SU-DHL-6 (cell line): ENCODE measurements at regions not wholly inside any gene's neighbourhood (a gene's known extent, or its start where the extent isn't known, plus 50 kb on each side); places are given as distances from the start of the nearest gene placed in this dataset.
A peak's percentile ranks its signal among the peaks of the same experiment; 100 is the strongest.

Experiments
- H2AFZ ChIP-seq: fragments of 200-600 bp; sonication (generic); 2 replicates; pipeline ENCODE4 v1.6.1; 2014; ENCODE audit warnings: low read depth, mild to moderate bottlenecking, moderate library complexity, mixed read lengths, antibody characterized with exemption, low read length; ENCODE audit not compliant: severe bottlenecking
- H3F3A ChIP-seq: fragments of 200-600 bp; shearing (Covaris generic); 2 replicates; pipeline ENCODE4 v1.6.0; 2016; ENCODE audit warnings: antibody characterized with exemption, mild to moderate bottlenecking; ENCODE audit not compliant: insufficient read depth
- H3K27ac ChIP-seq: fragments of 200-600 bp; sonication (generic); 2 replicates; pipeline ENCODE4 v1.5.1; 2016; ENCODE audit warnings: low read depth, mild to moderate bottlenecking, low read length, moderate library complexity, mixed read lengths
- H3K27me3 ChIP-seq: fragments of 200-600 bp; sonication (generic), shearing (Covaris generic); 2 replicates; pipeline ENCODE4 v1.6.0; 2014; ENCODE audit warnings: mild to moderate bottlenecking, low read length
- H3K36me3 ChIP-seq: fragments of 200-600 bp; sonication (generic); 2 replicates; pipeline ENCODE4 v1.6.1; 2014; ENCODE audit warnings: mild to moderate bottlenecking, low read length, mixed read lengths
- H3K4me2 ChIP-seq: fragments of 300-600, 200-600 bp; shearing (Covaris generic), sonication (generic); 2 replicates; pipeline ENCODE4 v1.6.0; 2014; ENCODE audit warnings: low read length, low read depth, mild to moderate bottlenecking; ENCODE audit not compliant: poor library complexity, severe bottlenecking
- H3K4me3 ChIP-seq: fragments of 200-600 bp; sonication (generic); 2 replicates; pipeline ENCODE4 v1.5.1; 2014; ENCODE audit warnings: antibody characterized with exemption, low read length, mild to moderate bottlenecking, mixed read lengths; ENCODE audit not compliant: insufficient read depth, poor library complexity, severe bottlenecking
- H3K79me2 ChIP-seq: fragments of 200-600 bp; sonication (generic); 2 replicates; pipeline ENCODE4 v1.6.1; 2014; ENCODE audit warnings: mild to moderate bottlenecking, low read length, moderate library complexity; ENCODE audit not compliant: insufficient read depth
- H3K9ac ChIP-seq: fragments of 200-600 bp; sonication (generic); 2 replicates; pipeline ENCODE4 v1.7.0; 2014; ENCODE audit warnings: mild to moderate bottlenecking, low read length
- H3K9me2 ChIP-seq: fragments of 200-600 bp; sonication (generic); replicated peaks from 2 replicates; pipeline ENCODE4 v1.6.1; 2014; ENCODE audit warnings: low read length; ENCODE audit not compliant: insufficient read depth
- H3K9me3 ChIP-seq: fragments of 200-600 bp; sonication (generic); 2 replicates; pipeline ENCODE4 v1.6.1; 2014; ENCODE audit warnings: low read length, mixed read lengths; ENCODE audit not compliant: insufficient read depth
- H4K20me1 ChIP-seq: fragments of 200-600 bp; sonication (generic); 2 replicates; pipeline ENCODE4 v1.6.1; 2014; ENCODE audit warnings: low read depth, mild to moderate bottlenecking, antibody characterized with exemption, low read length, moderate library complexity, mixed read lengths
- EZH2phosphoT487 ChIP-seq: fragments of 200-600 bp; sonication (generic), shearing (Covaris generic); conservative IDR thresholded peaks from 2 replicates; pipeline ENCODE4 v1.6.1; 2018; ENCODE audit warnings: mild to moderate bottlenecking, antibody characterized with exemption, low read length, moderate library complexity, mixed read lengths
- TF ChIP-seq, protein P1 (sequence below): fragments of 200-600 bp; sonication (generic); IDR thresholded peaks from one replicate; pipeline ENCODE4 v1.5.1; 2017; ENCODE audit warnings: antibody characterized with exemption, mild to moderate bottlenecking, low read length, moderate library complexity; ENCODE audit not compliant: insufficient read depth, poor library complexity, severe bottlenecking

GRCh38 chr5:27474047-27474309 is 435.6 kb upstream of the CDH9 start:
- Histone ChIP-seq H3K4me3 (no peak overlapping the region), H3K79me2 (no peaks in the 10 kb centered on the region), H3K36me3 (no peaks in the 10 kb centered on the region), H3K9me2 (no peaks in the 10 kb centered on the region), H3K27ac (no peak overlapping the region), H2AFZ (peak overlapping the region; percentile 7), H3K4me2 (no peak overlapping the region), H3K27me3 (no peaks in the 10 kb centered on the region), H3F3A (no peaks in the 10 kb centered on the region), H3K9me3 (peaks cover 29% of the 10 kb centered on the region; the same call in 1 of the 2 replicates), H3K9ac (no peak overlapping the region), H4K20me1 (no peaks in the 10 kb centered on the region)
- TF ChIP-seq, protein P1, sequence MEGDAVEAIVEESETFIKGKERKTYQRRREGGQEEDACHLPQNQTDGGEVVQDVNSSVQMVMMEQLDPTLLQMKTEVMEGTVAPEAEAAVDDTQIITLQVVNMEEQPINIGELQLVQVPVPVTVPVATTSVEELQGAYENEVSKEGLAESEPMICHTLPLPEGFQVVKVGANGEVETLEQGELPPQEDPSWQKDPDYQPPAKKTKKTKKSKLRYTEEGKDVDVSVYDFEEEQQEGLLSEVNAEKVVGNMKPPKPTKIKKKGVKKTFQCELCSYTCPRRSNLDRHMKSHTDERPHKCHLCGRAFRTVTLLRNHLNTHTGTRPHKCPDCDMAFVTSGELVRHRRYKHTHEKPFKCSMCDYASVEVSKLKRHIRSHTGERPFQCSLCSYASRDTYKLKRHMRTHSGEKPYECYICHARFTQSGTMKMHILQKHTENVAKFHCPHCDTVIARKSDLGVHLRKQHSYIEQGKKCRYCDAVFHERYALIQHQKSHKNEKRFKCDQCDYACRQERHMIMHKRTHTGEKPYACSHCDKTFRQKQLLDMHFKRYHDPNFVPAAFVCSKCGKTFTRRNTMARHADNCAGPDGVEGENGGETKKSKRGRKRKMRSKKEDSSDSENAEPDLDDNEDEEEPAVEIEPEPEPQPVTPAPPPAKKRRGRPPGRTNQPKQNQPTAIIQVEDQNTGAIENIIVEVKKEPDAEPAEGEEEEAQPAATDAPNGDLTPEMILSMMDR: no peak
- TF ChIP-seq EZH2phosphoT487: no peak

DNA sequence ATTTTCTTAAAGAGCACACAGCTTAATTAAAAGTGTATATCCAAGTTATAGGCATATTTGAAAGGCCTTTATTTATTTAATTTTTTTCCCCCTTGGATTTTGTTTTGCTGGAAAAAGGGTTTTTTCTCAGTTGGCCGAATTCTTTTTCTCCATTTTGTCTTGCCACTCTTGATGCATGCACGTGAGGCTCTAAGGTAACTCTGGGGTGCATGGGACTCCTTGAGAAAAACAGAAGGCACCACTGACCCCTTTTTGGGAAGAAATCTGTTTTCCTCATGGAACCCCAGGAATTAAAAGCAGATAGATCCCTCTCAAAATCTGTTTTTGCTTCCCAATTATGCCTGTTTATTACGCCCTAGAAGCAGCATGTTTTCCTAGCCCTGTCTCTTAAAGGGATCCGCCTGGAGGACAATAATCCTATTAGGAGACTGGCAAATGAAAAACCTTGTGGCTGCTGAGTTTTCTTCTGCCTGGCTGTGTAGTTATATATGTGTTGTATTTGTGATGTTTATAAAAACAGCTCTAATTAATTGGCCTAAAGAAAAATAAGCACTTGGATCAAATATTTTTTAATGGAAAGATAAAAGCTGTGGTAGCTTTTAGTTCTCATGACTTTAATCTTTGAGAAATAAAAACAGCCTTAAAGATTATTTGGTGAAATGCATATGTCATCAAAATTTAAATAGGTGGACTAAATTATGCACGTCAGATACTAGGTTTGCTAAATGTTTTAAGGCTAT is 435.1 kb upstream of the CDH9 start:
- no peak for TF ChIP-seq EZH2phosphoT487
- TF ChIP-seq, protein P1: no peak
- no peaks in the 10 kb centered on the region for H4K20me1 ChIP-seq
- no peak overlapping the region for H3K4me3 ChIP-seq
- no peaks in the 10 kb centered on the region for H3K27me3 ChIP-seq
- no peak overlapping the region for H3K9ac ChIP-seq
- no peaks in the 10 kb centered on the region for H3K79me2 ChIP-seq
- no peak overlapping the region for H3K4me2 ChIP-seq
- no peaks in the 10 kb centered on the region for H3F3A ChIP-seq
- H3K36me3 ChIP-seq: no peaks in the 10 kb centered on the region
- H3K27ac ChIP-seq: no peak overlapping the region
- peak overlapping the region; percentile 7 for H2AFZ ChIP-seq
- no peaks in the 10 kb centered on the region for H3K9me2 ChIP-seq
- H3K9me3 ChIP-seq: peaks cover 29% of the 10 kb centered on the region; the same call in 1 of the 2 replicates

- Histone ChIP-seq H3K36me3 (no peaks in the 10 kb centered on the region), H3K9me2 (no peaks in the 10 kb centered on the region), H3K27me3 (no peaks in the 10 kb centered on the region), H3K79me2 (no peaks in the 10 kb centered on the region), H3K27ac (no peak overlapping the region), H4K20me1 (no peaks in the 10 kb centered on the region), H3K4me3 (no peak overlapping the region), H3K9me3 (peaks cover 29% of the 10 kb centered on the region; the same call in 1 of the 2 replicates), H2AFZ (no peak overlapping the region), H3K9ac (no peak overlapping the region), H3F3A (no peaks in the 10 kb centered on the region), H3K4me2 (no peak overlapping the region)
- TF ChIP-seq, protein P1: no peak
- no peak for TF ChIP-seq EZH2phosphoT487
Observed at GRCh38 chr5:27472871-27473270, 434.5 kb upstream of the CDH9 start.
